EL (cell line): ENCODE measurements at regions not wholly inside any gene's neighbourhood (a gene's known extent, or its start where the extent isn't known, plus 50 kb on each side); places are given as distances from the start of the nearest gene placed in this dataset.
"Not testable (repeated sequence)": the region's sequence is repeated elsewhere in the genome, so short reads cannot be mapped to it uniquely, and the experiment has no call there.

Source experiments
- DNase-seq: peaks from one replicate; pipeline ENCODE4 v3.0.0-alpha.2; 2016

GRCh38 chr20:52004715-52005114 lies 186.9 kb downstream of the ZFP64 start:
- no peak for DNase-seq

GRCh38 chr20:52004018-52004417 lies 187.6 kb downstream of the ZFP64 start:
- DNase-seq, result no peak

GRCh38 chr20:52003415-52003814 lies 188.2 kb downstream of the ZFP64 start:
- no peak for DNase-seq

DNA sequence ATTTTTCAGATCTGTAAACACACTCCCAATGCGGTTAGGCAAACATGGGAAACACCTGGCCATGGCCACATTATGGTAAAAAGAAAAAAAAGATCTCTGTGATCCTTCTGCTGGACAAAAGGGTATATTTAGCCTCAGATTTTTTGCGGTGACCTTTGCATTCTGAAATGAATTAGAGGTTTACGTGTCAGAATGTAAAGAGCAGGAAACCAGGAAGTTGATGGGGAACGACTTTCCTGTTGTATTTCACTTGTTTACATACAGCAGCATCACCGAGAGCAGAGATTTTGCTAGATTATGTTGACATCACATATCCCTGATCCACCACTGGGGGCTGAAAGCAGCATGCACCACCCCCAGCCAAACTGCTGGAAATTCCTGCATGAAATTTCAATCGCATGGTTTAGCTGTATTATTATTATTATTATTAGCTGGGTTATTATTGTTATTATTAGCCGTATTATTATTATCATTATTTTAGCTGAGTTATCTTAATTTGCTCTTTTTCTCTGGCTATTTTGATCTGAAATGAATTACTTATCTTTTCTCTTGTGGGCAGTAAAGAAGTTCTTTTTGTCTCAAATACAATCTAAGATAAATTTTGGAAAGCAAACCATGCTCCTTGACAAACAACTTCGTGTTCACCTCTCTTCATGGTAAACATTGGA lies 189.4 kb downstream of the ZFP64 start:
- no peak for DNase-seq

DNA sequence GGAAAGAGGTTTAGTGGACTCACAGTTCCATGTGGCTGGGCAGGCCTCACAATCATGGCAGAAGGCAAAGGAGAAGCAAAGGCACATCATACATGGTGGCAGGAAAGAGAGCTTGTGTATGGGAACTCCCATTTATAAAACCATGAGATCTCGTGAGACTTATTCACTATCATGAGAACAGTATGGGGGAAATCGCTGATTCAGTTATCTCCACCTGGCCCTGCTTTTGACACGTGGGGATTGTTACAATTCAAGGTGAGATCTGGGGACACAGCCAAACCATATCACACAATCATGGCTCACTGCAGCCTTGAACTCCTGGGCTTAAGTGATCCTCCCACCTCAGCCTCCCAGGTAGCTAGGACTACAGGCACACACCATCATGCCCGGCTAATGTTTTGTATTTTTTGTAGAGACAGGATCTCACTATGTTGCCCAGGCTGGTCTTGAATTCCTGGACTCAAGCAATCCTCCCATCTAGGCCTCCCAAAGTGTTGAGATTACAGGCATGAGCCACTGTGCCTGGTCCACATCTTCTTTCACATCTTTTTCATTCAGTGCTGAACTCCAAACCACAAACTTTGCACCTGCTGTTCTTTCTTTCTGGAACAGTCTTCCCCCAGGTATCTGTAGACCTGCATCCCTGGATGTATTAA lies 194.2 kb downstream of the ZFP64 start:
- DNase-seq, result not testable (repeated sequence)

GRCh38 chr20:51995551-51995951 lies 193.2 kb upstream of the SALL4 start:
- DNase-seq, result no peak

- no peak for DNase-seq
Observed at GRCh38 chr20:51994751-51995417, 192.6 kb upstream of the SALL4 start.

- DNase-seq, result no peak
Observed at GRCh38 chr20:51987812-51988211, 185.5 kb upstream of the SALL4 start.

DNA sequence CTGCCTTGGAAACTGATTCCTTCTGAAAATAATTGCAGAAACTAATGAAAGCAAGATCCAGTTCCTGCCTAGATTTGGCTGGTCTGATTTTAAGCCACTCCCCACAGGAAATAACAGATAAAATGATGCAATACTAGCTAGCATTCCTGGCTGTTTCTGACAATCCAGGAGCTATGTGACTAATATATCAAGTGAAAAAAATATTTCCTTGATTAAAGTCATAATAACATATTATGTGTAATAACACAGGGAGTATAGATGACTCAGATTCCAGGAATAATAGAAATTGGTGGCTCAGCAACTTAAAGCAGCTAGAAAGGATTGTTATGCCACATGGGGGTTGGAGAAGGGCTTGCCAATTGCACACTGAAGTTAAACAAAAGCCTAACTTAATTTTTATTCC lies 182.7 kb upstream of the SALL4 start:
- DNase-seq, result peak; percentile 93

DNA sequence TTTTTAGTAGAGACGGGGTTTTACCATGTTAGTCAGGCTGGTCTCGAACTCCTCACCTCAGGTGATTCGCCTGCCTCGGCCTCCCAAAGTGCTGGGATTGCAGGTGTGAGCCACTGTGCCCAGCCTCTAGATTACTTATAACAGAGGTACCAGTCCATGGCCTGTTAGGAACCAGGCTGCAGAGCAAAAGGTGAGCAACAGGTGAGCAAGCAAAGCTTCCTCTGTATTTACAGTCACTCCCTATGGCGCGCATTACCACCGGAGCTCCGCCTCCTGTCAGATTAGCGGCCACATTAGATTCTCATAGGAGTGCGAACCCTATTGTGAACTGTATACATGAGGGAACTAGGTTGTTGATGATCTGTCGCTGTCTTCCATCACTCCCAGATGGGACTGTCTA lies 178.0 kb upstream of the SALL4 start:
- no peak for DNase-seq

GRCh38 chr20:51979226-51979625 lies 176.9 kb upstream of the SALL4 start:
- DNase-seq, result no peak

DNA sequence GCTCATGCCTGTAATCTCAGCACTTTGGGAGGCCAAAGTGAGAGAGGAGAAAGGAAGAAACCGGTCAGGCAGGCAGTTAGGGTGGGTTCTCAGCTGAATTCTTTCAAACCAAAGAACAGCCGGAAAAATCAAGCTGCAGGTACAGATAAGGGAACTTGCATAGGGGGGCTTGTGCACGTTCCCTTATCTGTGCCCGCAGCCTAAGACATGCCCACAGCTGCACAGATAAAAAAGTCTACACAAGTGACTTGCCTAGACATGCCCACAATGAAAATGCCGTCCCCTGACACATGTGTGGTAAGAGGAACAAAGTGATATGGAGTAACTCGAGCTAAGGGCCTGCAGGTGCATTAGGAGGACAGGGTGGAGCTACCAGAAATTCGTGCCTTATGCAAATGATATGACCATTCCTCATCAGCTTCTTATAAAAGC lies 175.8 kb upstream of the SALL4 start:
- no peak for DNase-seq

- DNase-seq, result no peak
Observed at GRCh38 chr20:51972056-51972455, 169.7 kb upstream of the SALL4 start.

DNA sequence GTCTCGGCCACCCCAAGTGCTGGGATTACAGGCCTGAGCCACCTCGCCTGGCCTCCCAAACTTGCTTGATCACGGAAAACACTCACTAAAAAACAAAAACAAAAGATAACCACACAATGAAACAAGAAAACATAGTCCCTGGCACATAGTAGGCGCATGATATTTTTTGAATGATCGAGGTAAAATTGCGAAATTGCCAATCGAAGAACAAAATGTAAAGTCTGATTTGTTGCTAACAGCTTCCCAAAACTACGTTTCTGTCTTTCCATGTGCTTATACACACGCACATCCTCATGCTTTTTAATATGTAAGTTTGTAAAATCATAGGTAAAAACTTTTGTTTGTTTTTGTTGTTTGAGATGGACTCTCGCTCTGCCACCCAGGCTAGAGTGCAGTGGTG lies 168.5 kb upstream of the SALL4 start:
- DNase-seq, result no peak

DNA sequence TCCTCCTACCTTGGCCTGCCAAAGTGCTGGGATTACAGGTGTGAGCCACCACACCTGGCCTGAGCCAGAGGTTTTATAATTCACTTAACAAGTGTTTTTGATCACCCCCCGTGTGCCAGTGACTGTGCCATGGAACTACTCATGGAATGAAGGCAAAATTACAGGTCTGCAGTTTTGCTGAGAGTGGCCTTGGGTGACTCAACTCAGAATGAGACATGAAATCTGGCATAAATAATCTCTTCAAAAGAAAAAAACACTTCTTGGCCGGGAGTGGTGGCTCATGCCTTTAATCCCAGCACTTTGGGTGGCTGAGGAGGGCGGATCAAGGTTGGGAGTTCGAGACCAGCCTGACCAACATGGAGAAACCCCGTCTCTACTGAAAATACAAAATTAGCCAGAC lies 166.9 kb upstream of the SALL4 start:
- no peak for DNase-seq

DNA sequence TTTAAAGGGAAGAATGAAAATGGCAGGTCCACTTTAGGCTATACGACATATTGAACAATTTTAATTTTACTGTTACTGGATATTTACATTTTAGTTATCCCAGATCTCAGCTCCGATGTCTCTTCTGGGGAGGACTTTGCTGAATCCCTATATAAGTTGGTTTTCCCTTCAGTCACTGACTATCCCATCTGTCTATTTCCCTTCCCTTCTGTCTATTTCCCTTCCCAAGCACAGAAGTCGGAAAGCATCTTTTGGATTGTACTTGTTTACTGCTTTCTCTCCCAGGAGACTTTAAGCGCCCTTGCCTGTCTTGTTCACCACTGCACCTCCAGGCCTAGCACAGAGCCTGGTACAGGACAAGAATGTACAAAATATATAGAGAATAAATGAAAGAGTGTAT lies 165.8 kb upstream of the SALL4 start:
- DNase-seq, result no peak

- peak; percentile 73 for DNase-seq
Observed at GRCh38 chr20:51966296-51966971, 164.1 kb upstream of the SALL4 start.

DNA sequence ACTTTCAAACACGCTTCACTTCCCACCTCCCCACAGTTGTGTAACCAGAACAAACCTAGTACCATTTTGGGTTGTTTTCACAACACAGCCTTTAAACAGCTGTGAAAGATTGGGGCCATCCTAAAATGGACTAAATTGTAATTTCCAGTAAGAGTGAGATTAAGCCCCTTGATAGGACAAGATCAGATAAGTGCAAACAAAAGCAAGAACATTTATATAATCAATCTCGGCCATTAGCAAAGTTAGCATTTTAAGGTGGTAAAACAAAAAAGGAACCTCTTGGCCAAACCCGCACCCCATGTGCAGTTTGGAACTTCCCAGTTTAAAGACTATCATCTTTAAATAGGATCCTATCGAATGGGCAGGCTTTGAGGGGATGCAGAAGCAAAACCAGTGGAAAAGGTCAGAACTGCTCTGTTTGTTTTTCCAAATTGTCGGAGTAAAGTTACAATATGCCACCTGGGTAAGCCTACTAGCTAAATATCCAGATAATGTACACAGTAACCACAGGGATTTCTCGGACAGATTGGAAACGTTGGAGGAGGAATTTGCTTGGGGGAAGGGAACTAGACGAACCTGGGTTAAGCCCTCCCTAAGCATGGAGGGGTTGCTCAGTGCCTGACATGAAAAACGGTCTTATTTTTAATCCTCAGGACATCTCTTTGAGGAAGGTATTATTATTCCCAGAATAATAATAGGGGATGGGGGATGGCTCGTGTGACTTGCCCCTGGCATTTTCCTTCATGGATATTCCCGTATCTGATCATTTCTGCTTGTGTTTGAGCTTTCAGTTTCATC lies 159.8 kb upstream of the SALL4 start:
- no peak for DNase-seq

- no peak for DNase-seq
Observed at GRCh38 chr20:51960047-51960675, 157.8 kb upstream of the SALL4 start.

GRCh38 chr20:51959066-51959542 lies 156.8 kb upstream of the SALL4 start:
- no peak for DNase-seq

GRCh38 chr20:51958099-51959065 lies 156.1 kb upstream of the SALL4 start:
- DNase-seq, result no peak
